ENCODE measurements at regions not wholly inside any gene's neighbourhood (a gene's known extent, or its start where the extent isn't known, plus 50 kb on each side); places are given as distances from the start of the nearest gene placed in this dataset.
"Not testable (repeated sequence)": the region's sequence is repeated elsewhere in the genome, so short reads cannot be mapped to it uniquely, and the experiment has no call there.

DNA sequence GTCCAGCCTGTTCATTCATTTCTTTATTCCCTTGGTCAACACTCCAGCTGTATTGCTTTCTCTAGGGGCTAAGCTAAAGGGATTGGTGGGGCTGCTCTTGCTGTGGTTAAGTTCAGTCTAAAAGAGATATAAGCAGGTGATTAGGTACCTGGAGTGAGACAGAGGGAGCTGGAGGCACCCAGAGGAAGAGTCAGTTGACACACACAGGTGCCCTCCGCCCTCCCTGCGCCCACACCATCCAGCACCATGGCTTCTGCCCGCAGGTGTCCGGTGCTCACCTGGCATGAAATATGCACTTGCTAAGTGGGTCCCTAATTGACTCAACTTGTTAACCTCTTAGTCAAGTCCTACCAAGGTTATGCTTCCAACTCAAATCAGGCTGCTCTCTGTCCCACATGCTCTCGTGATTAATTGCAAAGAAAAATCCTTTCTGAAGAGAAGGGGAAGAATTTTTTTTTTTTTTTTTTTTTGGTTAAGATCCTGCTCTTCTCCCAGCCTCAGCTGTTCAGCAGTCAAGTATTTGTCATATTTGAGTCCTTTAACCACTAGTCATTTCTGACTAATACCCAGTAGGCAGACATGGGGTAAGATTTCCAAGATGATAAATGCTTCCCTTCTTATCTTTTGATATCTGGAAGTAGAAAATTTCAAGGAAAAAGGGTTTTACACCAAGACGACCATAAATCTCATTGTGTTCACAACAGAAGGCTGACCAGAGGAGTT is 199.8 kb upstream of the WSCD1 start:
- DNase-seq: no peak

DNA sequence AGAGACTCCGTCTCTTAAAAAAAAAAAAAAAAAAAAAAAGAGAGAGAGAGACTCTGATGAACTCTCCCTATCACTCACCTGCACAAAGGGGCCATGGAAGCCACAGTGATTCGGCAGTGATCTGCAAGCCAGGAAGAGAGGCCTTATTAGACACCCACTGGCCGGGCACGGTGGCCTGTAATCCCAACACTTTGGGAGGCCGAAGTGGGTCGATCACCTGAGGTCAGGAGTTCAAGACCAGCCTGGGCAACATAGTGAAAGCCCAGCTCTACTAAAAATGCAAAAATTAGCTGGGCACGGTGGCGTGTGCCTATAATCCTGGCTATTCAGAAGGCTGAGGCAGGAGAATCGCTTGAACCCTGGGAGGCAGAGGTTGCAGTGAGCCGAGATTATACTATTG is 198.5 kb upstream of the WSCD1 start:
- DNase-seq: no peak

GRCh38 chr17:5872831-5873230 is 197.3 kb upstream of the WSCD1 start:
- DNase-seq: no peak

DNA sequence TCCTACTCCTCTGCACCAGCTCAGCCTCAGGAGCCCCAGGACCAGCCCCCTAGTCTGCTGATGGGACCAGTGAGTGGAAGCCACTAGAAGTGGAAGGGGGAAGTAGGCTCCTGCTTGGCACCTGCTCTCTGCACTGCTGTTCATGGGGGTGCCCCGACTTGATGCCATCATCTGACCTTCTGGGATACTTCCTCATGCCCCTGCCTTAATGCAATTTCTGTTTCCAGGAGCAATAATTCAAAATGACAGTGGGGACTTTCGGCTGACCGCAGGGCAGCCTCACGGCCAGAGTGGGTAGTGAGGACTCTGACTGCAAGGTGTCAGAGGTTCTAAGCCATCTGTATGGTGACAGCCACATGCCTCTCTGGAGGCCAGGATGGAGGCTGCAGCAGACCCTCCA is 196.4 kb upstream of the WSCD1 start:
- no peak for DNase-seq

GRCh38 chr17:5874486-5874885 is 195.7 kb upstream of the WSCD1 start:
- peak in 1 of 2 donors; percentile 10 for DNase-seq

GRCh38 chr17:5877366-5877765 is 192.8 kb upstream of the WSCD1 start:
- DNase-seq: no peak

DNA sequence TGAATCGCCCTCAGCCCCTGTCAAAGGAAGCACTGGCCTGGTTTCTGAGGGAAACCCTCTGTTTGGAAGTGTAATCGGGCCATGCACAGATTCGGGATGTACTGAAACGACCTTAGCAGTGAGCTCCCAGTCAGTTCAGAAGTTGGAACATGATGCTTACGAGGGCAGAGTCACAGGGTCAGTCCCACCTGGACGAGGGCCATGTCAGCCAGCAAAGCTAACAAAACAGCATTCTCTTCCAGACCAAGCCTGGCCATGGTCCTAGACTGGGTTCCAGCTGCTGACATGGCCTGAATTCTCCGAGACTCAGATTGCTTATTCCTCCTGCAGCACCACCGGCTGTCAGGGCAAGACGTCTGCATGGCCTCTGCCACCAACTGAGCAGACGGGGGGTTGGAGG is 192.2 kb upstream of the WSCD1 start:
- DNase-seq: peak; percentile 84 to 87

- no peak for DNase-seq
These were observed 188.3 kb upstream of the WSCD1 start for GRCh38 chr17:5881849-5882248.

DNA sequence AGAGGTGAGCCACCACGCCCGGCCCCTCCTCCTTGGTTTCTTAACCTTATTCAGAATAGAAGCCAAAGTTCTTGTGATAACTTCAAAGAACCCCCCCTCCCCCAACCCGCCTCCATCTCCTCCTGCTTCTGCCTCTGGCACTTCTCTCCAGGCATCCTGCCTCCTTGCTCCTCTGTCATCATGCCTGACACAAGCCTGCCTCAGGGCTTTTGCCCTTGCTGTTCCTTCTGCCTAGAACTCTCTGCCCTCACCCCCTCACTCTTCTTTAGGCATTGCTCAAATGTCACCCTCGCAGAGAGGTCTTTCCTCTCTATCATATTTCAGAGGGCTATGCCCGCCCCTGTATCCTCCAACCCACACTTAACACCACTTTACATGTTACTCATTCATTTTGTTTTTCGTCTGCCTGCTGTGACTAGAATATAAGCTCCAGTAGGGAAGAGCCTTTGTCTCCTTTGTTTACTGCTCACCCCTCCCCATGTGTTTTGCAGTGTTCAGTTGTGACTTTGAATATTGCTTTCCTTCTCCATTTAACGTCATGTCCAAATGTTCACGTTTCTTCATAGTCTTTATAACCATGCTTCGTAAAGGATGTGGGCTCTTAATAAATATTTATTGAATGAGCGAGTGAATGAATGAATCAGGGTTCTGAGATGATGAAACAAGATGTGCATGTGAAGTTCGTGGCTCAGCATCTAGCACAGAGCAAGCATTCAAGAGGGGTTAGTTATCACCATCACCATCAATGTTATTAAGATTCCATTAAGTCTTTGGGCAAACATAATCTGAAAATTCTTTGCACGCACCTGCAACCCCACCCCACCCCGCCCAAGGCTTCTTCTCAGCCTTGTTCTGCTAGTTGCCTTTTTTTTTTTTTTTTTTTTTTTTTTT is 186.2 kb upstream of the WSCD1 start:
- no peak for DNase-seq

GRCh38 chr17:5885336-5885735 is 184.8 kb upstream of the WSCD1 start:
- no peak for DNase-seq

DNA sequence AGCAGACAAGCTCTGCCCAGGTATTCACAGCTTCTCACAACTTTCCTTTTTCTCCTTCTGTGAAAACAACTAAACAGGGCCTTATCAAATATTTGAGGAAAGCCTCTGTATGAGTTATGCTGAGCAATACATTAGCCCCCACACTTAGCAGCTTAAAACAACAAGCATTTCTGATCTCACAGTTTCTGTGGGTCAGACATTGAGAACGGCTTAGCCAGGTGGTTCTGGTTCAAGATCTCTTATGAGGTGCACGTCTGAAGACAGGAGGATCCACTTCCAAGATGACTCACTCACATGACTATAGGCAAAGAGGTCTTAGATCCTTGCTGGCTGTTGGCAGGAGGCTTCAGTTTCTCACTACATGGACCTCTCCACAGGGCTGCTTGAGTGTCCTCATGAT is 181.4 kb upstream of the WSCD1 start:
- DNase-seq: no peak

DNA sequence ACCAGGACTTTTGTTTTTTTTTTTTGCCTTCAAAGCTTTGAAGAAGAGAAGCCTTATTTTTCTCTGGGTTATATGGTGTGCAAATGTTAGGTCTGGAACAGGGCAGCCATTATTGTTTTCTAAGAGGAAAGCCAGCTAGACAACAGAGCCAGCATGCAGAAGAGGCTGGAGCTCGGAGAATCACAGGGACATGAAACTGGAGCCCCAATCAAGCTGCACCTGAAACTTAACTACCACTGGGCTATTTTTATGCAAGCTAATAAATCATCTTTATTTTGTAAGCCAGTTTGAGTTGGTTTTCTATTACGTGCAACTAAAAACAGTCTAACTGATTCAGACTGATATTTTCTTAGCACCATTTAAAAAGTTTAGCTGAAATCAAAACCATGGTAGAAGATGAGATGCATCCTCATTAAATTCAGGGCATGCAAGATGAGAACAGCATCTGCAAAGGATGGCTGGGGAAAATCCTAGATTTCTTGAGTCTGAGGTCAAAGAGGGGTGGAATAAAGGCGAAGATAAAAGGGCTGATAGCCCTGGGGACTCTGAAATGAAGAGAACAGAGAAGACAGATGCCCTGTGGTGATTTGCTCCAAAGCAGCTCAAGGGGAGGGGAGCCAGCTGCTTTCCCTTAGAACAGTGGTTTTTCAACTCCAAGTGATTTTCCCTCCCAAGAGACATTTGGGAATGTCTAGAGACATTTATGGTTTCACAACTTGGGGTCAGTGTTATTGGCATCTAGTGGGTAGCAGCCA is 177.1 kb upstream of the WSCD1 start:
- peak in 1 of 2 donors; percentile 69 for DNase-seq

- no peak for DNase-seq
These were observed 176.4 kb upstream of the WSCD1 start for GRCh38 chr17:5893741-5894140.

GRCh38 chr17:5895276-5895675 is 174.9 kb upstream of the WSCD1 start:
- DNase-seq: no peak

GRCh38 chr17:5896215-5896614 is 174.0 kb upstream of the WSCD1 start:
- no peak for DNase-seq

DNA sequence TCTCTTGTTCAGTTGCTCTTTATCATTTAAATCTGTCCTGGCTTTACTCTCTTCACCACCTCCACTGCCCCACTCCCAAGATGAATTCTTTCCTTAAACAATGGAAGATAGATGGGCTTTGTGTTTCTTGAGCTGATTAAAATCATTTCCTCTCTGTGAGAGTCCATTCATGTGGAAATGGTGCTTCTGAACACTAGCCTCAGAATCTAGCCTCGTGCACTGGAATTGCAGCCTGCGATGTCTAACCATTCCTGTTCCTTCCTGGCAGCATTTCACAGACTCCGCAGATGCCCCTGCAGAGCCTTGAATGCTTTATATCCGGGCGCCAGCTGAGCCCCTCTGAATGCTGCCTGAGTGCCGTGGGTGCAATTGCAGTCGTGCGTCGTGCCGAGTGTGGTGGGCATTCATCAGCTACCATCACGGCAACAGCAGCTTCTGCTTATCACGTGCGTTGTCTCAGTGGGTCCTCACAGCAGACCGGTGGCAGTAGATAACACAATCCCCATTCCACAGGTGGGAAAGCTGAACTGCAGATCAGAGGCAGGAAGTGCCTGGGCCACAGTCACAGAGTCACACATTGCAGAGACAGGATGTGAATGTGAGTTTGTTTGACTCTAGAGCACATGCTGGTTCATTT is 172.8 kb upstream of the WSCD1 start:
- no peak for DNase-seq

DNA sequence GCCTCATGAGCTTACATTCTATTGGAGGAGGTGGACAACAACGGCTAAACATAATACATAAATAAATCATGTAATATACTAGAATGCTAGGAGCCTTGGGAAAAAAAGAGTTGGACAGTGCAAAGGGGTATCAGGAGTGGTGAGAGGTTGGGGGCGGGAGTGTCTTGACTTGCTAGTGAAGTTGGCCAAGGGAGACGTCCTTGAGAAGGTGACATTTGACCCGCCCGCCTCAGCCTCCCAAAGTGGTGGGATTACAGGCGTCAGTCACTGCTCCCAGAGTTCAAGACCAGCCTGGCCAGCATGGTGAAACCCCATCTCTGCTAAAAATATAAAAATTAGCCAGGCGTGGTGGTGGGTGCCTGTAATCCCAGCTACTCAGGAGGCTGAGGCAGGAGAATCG is 172.2 kb upstream of the WSCD1 start:
- not testable (repeated sequence) for DNase-seq

- no peak for DNase-seq
These were observed 171.8 kb upstream of the WSCD1 start for GRCh38 chr17:5898406-5898805.

DNA sequence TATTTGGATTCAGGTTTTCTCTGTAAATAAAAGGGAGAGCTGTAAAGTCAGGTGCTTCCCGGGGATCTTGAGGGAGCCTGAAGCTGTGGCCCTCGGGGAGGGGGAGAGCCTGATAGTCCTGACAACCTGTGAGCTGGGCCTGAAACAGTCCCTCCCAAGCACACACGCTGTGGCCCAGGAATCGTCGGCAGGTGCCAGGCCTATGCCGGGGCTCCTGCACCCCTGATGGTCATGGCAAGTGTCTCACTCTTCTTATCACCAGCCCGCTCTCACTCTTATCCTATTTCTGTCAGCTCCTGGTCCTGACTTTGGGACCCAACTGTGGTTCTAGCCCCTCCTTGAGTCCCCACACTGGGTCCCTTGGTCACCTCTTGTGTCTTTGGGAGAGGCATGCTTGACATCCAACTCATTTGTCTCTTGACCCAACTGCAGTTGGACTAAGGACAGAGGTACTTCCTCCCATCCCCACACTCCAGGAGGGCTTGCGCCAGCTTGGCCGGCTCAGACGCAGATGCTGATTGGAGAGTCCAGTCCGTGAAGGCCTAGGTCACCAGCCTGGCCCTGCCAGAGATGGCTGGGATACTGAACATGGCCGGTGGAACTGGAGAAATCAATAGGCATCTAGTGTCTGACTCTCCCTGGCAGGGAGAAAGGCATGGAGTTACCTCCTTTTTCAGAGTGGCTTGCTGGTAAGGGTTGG is 170.5 kb upstream of the WSCD1 start:
- no peak for DNase-seq

GRCh38 chr17:5901731-5902130 is 168.4 kb upstream of the WSCD1 start:
- DNase-seq: no peak

DNA sequence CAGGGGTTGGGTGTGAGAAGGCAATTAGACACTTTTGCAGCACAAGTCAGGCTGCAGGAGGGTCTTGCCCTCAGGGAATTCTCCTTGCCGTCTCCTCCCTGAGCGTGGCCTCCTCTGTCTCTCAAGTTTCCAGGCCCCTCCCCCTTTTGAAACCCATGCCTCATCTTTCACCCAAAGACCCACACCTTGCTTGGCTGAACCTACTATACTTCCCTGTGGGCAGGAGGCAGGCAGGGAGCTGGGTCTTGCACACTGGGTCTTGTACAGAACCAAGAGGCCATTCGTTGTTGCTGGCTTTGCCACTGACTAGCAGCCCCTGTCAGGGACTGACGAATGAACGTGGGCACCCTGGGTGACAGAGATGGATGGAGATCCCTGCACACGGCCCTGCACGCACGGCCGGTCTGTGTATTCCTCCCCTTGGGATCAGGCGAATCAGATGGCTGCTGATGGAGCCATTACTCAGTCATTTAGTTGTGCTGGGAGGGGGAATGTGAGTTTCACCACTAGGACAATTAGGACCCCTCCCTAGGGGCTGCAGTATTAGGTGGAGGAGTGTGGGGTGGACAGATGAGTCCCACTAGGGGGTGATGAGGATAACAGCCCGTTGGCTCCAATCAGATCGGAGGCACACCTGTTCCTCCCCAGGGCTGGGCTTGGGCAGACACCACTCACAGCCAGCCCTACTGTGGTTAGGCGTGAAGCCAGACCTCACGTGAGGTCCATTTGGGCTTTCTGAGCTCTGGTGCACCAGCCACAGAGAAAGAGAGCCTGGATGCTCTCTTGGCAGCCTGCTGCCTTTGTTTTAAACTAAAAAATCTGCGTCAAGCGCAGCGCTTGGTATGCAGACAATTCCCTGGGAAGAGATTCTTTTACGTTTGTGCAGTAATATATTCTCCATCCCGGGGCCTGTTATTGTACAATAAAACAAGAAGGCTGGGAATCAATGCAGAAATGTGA is 167.7 kb upstream of the WSCD1 start:
- DNase-seq: no peak

Measured in hippocampal formation (tissue), 2 donors.